DOHH2 (cell line): ENCODE measurements at regions not wholly inside any gene's neighbourhood (a gene's known extent, or its start where the extent isn't known, plus 50 kb on each side); places are given as distances from the start of the nearest gene placed in this dataset.

ENCODE experiments used
- H3F3A ChIP-seq: fragments of 200-600 bp; sonication (generic), shearing (Covaris generic); 2 replicates; pipeline ENCODE4 v1.6.0; 2016; ENCODE audit warnings: antibody characterized with exemption, mild to moderate bottlenecking; ENCODE audit not compliant: control insufficient read depth, insufficient read depth
- H3K27ac ChIP-seq: fragments of 200-600 bp; sonication (generic); 2 replicates; pipeline ENCODE4 v1.5.1; 2014; ENCODE audit warnings: low read depth, mild to moderate bottlenecking, low read length, moderate library complexity
- H3K27me3 ChIP-seq: fragments of 200-600 bp; sonication (generic); 2 replicates; pipeline ENCODE4 v1.6.1; 2014; ENCODE audit warnings: mild to moderate bottlenecking, low read length, mixed read lengths; ENCODE audit not compliant: control insufficient read depth
- H3K36me3 ChIP-seq: fragments of 200-600 bp; sonication (generic); 2 replicates; pipeline ENCODE4 v1.6.1; 2014; ENCODE audit warnings: mild to moderate bottlenecking, low read length, moderate library complexity, mixed read lengths; ENCODE audit not compliant: control insufficient read depth
- H3K4me1 ChIP-seq: fragments of 200-600 bp; sonication (generic); 2 replicates; pipeline ENCODE4 v1.6.1; 2014; ENCODE audit warnings: mild to moderate bottlenecking, low read length, mixed read lengths; ENCODE audit not compliant: control insufficient read depth
- H3K4me2 ChIP-seq: fragments of 200-600 bp; sonication (generic); 2 replicates; pipeline ENCODE4 v1.6.0; 2014; ENCODE audit warnings: mild to moderate bottlenecking, low read length, moderate library complexity
- H3K4me3 ChIP-seq: fragments of 200-600 bp; sonication (generic); 2 replicates; pipeline ENCODE4 v1.5.1; 2014; ENCODE audit warnings: mild to moderate bottlenecking, low read length, mixed read lengths
- H3K79me2 ChIP-seq: fragments of 200-600 bp; sonication (generic); 2 replicates; pipeline ENCODE4 v1.6.1; 2014; ENCODE audit warnings: mild to moderate bottlenecking, low read length, mixed read lengths; ENCODE audit not compliant: control insufficient read depth
- H3K9me2 ChIP-seq: fragments of 200-600 bp; sonication (generic); replicated peaks from 2 replicates; pipeline ENCODE4 v1.6.1; 2014; ENCODE audit warnings: mild to moderate bottlenecking, low read length, mixed read lengths; ENCODE audit not compliant: control insufficient read depth
- H3K9me3 ChIP-seq: fragments of 200-600 bp; sonication (generic); 2 replicates; pipeline ENCODE4 v1.6.1; 2014; ENCODE audit warnings: antibody characterized with exemption, low read length, mixed read lengths; ENCODE audit not compliant: control insufficient read depth, insufficient read depth
- H4K20me1 ChIP-seq: fragments of 200-600 bp; sonication (generic); 2 replicates; pipeline ENCODE4 v1.6.0; 2014; ENCODE audit warnings: low read depth, mild to moderate bottlenecking, antibody characterized with exemption, low read length, moderate library complexity; ENCODE audit not compliant: control insufficient read depth, insufficient read depth
- EZH2phosphoT487 ChIP-seq: fragments of 200-600 bp; sonication (generic); IDR thresholded peaks from 2 replicates; pipeline ENCODE4 v1.6.1; 2017; ENCODE audit warnings: borderline replicate concordance, mild to moderate bottlenecking, antibody characterized with exemption, low read length, moderate library complexity, mixed read lengths
- TF ChIP-seq, protein P1 (sequence below): fragments of 200-600 bp; sonication (generic); IDR thresholded peaks from one replicate; pipeline ENCODE4 v1.5.1; 2014; ENCODE audit warnings: antibody characterized with exemption, mild to moderate bottlenecking, low read depth, low read length; ENCODE audit not compliant: poor library complexity, severe bottlenecking

GRCh38 chr2:10240911-10241610, 61.6 kb upstream of the HPCAL1 start:
- no peaks in the 10 kb centered on the region for H3K27me3 ChIP-seq
- H3K9me2 ChIP-seq, result no peaks in the 10 kb centered on the region
- H3K4me3 ChIP-seq, result no peak overlapping the region
- no peaks in the 10 kb centered on the region for H3K4me1 ChIP-seq
- no peaks in the 10 kb centered on the region for H3K36me3 ChIP-seq
- no peak for TF ChIP-seq EZH2phosphoT487
- TF ChIP-seq, protein P1, sequence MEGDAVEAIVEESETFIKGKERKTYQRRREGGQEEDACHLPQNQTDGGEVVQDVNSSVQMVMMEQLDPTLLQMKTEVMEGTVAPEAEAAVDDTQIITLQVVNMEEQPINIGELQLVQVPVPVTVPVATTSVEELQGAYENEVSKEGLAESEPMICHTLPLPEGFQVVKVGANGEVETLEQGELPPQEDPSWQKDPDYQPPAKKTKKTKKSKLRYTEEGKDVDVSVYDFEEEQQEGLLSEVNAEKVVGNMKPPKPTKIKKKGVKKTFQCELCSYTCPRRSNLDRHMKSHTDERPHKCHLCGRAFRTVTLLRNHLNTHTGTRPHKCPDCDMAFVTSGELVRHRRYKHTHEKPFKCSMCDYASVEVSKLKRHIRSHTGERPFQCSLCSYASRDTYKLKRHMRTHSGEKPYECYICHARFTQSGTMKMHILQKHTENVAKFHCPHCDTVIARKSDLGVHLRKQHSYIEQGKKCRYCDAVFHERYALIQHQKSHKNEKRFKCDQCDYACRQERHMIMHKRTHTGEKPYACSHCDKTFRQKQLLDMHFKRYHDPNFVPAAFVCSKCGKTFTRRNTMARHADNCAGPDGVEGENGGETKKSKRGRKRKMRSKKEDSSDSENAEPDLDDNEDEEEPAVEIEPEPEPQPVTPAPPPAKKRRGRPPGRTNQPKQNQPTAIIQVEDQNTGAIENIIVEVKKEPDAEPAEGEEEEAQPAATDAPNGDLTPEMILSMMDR, result no peak
- no peaks in the 10 kb centered on the region for H3K79me2 ChIP-seq
- no peaks in the 10 kb centered on the region for H3K9me3 ChIP-seq
- no peak overlapping the region for H3K27ac ChIP-seq
- no peaks in the 10 kb centered on the region for H4K20me1 ChIP-seq
- H3K4me2 ChIP-seq, result no peak overlapping the region
- H3F3A ChIP-seq, result no peaks in the 10 kb centered on the region

- no peaks in the 10 kb centered on the region for H3K9me3 ChIP-seq
- no peak overlapping the region for H3K4me2 ChIP-seq
- H3K4me1 ChIP-seq, result no peaks in the 10 kb centered on the region
- no peaks in the 10 kb centered on the region for H3K79me2 ChIP-seq
- H3F3A ChIP-seq, result no peaks in the 10 kb centered on the region
- no peaks in the 10 kb centered on the region for H3K36me3 ChIP-seq
- TF ChIP-seq, protein P1, result no peak
- no peak for TF ChIP-seq EZH2phosphoT487
- H3K9me2 ChIP-seq, result no peaks in the 10 kb centered on the region
- no peak overlapping the region for H3K4me3 ChIP-seq
- H3K27ac ChIP-seq, result no peak overlapping the region
- peaks cover 1% of the 10 kb centered on the region for H3K27me3 ChIP-seq
- H4K20me1 ChIP-seq, result no peaks in the 10 kb centered on the region
These were observed 60.9 kb upstream of the HPCAL1 start for GRCh38 chr2:10241641-10242430.

GRCh38 chr2:10242451-10242850, 60.3 kb upstream of the HPCAL1 start:
- Histone ChIP-seq H3K27me3 (peaks cover 3% of the 10 kb centered on the region), H3K9me2 (no peaks in the 10 kb centered on the region), H3K4me1 (no peaks in the 10 kb centered on the region), H3K4me3 (no peak overlapping the region), H3K4me2 (no peak overlapping the region), H3K9me3 (no peaks in the 10 kb centered on the region), H3K79me2 (no peaks in the 10 kb centered on the region), H3K27ac (no peak overlapping the region), H3F3A (no peaks in the 10 kb centered on the region), H4K20me1 (no peaks in the 10 kb centered on the region), H3K36me3 (no peaks in the 10 kb centered on the region)
- TF ChIP-seq, protein P1, result no peak
- TF ChIP-seq EZH2phosphoT487, result no peak
